MV-4-11 (cell line): ENCODE measurements at regions not wholly inside any gene's neighbourhood (a gene's known extent, or its start where the extent isn't known, plus 50 kb on each side); places are given as distances from the start of the nearest gene placed in this dataset.

Experiments used
- DNase-seq: peaks from one replicate; lab custom pipeline; 2025; lab: John Stamatoyannopoulos, UW

- no peak for DNase-seq
Observed at GRCh38 chr11:97279341-97279740, 889.5 kb downstream of the JRKL start.

GRCh38 chr11:97280347-97280746, 890.5 kb downstream of the JRKL start:
- no peak for DNase-seq

DNA sequence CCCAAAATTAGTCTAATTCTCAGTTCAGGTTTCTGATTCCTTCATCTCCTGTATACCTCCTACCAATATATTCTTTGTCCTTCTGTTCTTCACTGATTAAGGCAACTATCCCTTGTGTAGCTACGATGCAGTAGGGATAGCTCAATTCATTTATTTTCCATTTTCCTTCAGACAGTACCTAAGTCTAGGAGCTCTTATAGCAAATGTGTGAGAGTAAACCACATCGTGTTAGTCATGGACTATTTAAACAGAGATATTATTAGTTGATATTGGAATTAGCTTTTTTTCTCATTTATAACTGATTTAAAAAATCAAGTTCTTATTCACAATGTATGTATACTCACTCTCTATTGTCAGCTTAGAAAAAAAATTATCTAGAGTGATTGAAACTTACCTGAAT, 900.0 kb downstream of the JRKL start:
- no peak for DNase-seq

DNA sequence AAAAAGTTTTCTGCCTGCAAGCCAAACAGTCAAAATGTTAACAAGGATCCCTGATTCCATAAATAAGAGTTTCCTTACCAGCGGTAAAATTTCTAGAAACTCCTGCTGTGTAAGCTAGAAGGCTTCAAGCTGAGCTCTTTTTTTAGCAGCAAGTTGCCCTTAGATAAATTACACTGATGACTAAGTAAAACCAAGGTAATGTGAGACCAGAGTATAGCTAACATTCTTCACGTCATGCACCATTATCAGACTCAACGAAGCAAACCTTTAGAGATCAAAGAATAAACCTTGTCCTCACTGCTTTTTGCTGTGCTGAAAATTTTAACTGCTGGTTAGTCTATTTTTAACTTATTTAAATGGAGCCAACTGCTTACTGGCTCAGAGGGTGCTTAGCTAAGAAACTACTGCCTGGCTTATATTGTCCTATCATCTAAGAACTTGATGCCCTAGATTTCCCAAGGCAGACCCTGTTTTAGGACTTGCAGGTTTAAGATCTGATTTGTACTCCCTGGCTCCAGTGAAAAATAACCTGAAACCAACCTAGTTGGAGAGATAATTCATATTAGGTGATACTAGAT, 900.7 kb downstream of the JRKL start:
- DNase-seq, result no peak

DNA sequence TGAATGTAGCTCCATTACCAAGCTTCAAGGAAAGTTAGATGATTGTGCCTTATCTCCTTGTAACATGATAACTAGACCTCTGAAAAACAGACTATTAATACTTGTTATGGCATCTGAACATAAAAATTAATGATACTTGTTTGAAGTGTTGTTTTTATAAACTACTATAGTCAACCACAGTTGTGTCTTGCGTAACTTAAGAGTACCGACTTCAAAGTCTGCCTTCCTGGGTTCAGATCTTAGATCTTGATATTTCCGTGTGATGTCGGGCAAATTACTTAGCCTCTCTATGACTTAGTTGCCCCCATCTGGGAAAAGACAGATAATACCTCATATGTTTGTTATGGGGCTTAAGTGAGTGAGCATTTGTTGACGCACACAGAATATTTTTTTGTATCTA, 906.5 kb downstream of the JRKL start:
- no peak for DNase-seq

DNA sequence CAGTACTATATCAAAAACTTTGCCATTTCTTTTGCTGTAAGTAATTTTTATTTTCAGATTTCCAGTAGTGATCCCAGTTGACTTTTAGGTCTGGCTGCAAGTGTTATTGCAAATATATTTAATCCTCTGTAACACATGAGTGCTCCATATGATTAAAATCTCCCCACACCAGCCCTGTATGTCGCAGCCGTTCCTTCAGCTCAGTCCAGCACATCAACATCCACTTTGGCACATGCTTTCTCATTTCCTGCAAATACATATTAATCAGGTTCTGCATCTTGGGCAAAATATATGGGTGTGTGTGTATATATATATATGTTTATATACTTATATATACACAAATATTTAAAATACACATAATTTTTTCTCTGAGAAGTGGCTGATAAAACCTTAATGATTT, 919.5 kb downstream of the JRKL start:
- no peak for DNase-seq

DNA sequence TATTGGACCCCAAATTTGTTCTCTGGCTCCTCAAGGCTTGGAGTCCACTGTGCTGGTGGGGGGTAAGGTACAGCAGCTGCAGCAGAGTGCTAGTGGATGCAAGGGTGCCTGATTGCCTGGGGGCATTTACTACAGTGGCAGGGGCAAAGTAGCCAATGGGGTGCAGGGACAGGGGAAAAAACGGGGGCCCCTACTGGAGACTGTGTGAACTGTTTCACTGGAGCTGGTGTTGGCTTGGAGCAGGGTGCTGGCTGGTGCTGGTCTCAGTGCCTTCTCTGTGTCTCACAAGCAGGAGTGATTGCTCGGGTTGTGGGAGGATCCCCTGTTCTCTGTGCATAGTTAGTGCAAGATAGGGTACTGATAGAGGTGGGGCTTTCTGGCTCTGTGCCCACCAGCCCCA, 935.9 kb downstream of the JRKL start:
- no peak for DNase-seq

- no peak for DNase-seq
Observed at GRCh38 chr11:97332271-97332670, 942.5 kb downstream of the JRKL start.

- DNase-seq, result no peak
Observed at GRCh38 chr11:97336064-97336463, 946.3 kb downstream of the JRKL start.

DNA sequence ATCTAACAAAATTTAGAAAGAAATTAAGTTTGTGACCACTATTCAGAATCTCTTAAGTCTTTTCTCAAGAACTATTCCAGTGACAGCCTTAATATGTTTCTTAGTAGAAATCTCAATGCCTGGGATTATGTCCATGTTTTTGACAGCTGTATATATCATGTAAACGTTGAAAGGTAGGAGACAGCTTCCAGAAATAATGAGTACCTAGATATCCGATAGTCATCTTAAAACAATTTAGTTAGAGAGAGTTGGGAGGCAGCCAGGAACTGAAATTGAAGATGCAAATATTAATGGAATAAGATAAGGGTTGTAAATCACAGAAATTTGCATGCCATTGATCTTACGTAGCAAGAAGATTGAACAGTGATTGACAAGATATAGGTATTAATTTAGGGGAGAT, 955.2 kb downstream of the JRKL start:
- DNase-seq, result no peak

- DNase-seq, result no peak
Observed at GRCh38 chr11:97349201-97349600, 959.4 kb downstream of the JRKL start.

DNA sequence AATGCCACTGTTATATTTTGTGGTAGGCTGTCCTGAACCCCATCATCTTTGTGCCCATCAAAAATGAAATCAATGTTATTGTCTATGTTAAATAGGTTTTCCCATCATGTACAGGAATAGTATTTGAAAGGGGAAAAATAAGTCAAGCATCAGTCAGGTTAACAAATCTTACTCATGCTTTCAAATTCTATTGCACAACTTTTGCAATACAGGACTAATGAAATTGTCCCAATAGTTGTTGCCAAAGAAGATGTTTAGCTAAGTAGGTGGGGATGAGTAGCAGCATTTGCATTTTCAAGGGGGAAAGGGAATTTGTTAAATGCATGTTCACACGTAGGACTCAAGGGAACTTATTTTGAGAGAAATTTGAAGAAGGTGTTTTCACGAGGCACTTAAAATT, 962.1 kb downstream of the JRKL start:
- DNase-seq, result no peak

DNA sequence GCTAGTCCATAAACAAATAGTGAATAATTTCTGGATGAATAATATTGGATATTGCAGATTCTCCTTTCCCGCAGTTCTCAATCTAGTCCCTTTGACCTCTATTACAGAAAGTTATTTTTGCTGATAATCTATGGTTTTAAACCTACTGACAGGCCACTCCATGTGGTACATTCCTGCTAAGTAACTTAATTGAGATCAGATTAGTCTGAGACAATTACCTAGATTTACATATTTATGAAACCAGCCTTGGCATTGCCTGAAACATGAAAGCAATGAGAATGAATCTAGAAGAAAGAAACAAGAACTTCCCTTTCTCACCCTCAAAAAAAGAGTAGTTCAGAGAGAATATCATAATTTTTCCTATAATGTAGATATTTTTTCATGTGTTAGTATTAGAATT, 964.2 kb downstream of the JRKL start:
- no peak for DNase-seq

DNA sequence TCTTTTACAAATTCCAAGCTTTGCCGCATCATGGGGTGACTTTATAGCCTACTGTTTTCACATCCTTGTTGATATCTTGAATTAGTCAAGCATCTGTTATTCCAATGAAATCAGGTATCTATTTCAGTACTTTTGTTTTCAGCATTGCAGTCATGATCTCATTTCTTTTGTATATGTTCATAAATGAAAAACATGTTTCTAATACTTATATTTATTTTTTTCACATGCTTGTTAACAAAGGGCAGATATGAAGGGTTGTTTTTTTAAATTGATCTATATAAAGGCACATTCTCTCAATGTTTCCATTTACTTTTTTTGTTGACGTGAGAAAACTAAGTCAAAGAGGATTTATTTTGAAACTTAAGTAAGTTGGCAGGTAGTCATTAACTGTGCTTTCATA, 964.8 kb downstream of the JRKL start:
- DNase-seq, result no peak

DNA sequence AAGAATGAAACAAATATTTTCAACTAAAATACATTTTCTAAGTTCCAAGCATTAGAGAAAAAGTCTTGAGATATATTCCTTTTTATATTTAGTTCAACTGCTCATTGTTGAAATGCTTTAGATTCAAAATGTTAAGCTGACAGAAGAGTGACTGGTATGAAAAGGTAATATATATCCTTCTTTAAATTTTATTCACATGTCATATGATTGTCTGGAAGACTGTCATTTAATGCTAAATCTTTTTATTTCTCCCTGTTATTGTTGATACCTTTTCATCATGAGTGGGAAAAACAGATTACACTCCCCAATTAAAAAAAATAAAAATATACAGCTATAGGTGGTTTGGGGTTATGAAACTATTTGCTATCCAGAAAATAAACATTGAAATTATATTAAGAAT, 965.4 kb downstream of the JRKL start:
- no peak for DNase-seq

DNA sequence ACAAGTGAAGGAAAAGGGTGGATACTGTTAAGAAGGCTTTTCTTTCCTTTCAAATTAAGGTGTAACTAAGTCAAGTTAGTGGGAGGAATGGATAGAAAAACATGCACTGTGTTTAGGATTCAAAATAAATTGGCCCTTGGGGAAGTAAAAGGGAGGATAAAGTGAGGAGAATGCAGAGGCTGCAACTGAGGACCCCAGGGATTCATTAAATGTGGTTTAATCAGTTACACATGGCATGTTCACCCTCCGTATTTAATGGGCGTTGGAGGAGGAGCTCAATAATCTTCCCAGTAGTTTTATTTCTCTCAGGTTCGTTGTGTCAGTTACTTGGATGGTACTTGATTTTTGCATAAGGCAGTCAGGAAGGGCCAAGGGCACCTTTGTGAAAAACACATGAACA, 966.3 kb downstream of the JRKL start:
- no peak for DNase-seq

DNA sequence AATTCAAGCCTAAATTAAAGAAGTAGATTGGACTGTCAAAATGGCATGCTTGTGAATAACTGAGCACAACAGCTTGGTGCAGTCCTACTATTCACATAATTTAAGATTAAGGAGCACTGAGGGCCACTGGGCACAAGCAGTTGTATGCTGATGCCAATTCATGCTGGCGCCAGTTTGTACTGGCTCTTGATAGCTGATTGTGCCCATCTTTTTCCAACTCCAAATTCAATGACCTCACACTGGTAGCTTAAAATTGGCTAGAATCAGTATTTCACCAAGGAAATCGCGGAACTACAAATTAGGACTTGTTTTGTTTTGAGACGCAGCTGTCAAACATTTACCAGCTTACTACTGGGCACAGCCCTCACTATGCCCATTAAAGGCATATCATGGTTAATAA, 969.2 kb downstream of the JRKL start:
- DNase-seq, result no peak

DNA sequence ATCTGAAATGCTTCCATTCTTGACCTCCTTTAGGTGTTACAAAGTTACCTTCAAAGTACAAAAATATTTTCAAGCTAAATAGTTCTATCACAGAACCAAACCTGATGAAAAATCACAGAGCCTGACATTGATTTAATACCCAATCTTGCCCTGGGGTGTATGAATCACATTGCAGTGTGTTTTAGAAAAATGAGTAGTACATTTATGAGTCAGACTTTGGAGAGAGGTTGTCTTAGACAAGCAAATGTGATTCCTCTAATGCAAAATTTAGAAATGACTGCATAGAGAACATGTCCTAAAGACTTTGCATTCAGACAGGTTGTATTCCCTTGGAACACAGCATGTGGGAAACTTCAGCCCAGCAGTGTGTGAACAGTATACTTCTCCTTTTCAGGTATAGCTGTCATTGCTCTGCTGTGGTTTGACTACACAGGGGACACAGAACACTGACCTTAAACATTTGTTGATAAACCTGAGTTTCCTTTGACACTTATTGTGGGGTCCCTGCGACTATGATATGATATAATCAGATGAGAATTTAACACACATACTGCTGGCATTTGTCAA, 972.1 kb downstream of the JRKL start:
- DNase-seq, result no peak

DNA sequence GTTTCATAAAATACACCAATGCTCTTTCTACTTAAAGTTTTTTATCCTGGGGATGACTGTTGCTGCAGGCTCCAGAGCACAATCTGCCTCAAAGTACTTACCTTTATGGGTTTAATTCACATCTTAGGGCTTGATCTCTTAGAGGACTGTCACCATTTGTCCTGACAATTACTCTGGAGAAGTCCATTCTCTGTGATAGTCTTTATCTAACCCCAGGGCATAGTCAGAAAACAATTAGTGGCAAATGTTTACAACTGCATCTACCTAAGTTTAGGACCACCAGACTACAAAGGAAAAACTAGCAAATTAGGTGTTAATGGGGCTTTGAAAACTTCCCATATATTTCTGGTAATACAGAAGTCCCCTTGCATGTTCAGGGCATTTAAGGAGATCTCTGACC, 973.5 kb downstream of the JRKL start:
- DNase-seq, result no peak

DNA sequence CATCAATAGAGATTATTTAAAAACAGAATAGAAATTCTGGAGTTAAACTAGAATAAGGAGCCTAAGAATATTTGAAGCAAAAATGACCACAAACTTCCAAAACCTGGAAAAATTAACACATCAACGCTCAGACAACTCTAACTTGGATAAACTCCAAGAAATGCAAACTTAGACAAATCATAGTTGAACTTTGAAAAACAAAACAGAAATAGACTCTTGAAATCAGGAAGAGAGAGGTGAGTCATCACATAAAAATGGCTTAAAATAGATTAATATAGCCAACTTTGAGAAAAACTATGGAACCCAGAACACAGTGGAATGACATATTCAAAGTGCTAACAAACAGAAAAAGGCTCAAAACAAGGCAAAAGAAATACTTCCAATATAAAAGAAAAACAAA, 974.2 kb downstream of the JRKL start:
- no peak for DNase-seq

- DNase-seq, result no peak
Observed at GRCh38 chr11:97367406-97368083, 977.7 kb downstream of the JRKL start.

GRCh38 chr11:97389270-97389669, 999.5 kb downstream of the JRKL start:
- DNase-seq, result no peak

- no peak for DNase-seq
Observed at GRCh38 chr11:97398246-97398645, 1008.4 kb downstream of the JRKL start.

- no peak for DNase-seq
Observed at GRCh38 chr11:97409141-97409540, 1019.3 kb downstream of the JRKL start.
